GM19099 (cell line): ENCODE measurements at regions not wholly inside any gene's neighbourhood (a gene's known extent, or its start where the extent isn't known, plus 50 kb on each side); places are given as distances from the start of the nearest gene placed in this dataset.

Experiments used
- POLR2A ChIP-seq: IDR thresholded peaks from 3 replicates; pipeline ENCODE4 v1.6.1; 2011; ENCODE audit warnings: low read depth; ENCODE audit not compliant: insufficient read length; ENCODE audit errors: extremely low read depth

DNA sequence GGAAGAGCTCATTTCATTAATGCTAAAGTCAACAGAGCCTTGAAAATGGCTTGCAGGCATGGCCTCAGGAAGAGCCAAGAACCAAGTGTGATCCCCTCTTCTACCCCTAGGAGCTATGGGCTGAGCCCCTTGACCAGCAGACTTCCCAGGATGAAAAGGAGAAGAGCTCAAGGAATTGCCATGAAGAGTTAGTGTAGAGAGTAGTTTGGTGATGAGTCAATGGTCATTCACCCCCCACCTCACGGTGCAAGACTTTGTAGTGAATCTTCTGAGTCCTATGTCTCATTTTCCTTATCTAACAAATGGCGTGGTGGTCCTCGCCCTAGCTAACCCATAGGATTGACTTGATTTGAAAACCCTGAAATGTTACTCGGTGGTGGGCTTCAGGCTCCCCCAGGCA lies 422.4 kb upstream of the CADM1 start:
- TF ChIP-seq POLR2A = no peak

- no peak for TF ChIP-seq POLR2A
These were observed 421.9 kb upstream of the CADM1 start for GRCh38 chr11:115926138-115926537.

- TF ChIP-seq POLR2A = peak; percentile 9
These were observed 421.4 kb upstream of the CADM1 start for GRCh38 chr11:115925568-115926090.

GRCh38 chr11:115924744-115925567 lies 420.7 kb upstream of the CADM1 start:
- TF ChIP-seq POLR2A = peak; percentile 23

DNA sequence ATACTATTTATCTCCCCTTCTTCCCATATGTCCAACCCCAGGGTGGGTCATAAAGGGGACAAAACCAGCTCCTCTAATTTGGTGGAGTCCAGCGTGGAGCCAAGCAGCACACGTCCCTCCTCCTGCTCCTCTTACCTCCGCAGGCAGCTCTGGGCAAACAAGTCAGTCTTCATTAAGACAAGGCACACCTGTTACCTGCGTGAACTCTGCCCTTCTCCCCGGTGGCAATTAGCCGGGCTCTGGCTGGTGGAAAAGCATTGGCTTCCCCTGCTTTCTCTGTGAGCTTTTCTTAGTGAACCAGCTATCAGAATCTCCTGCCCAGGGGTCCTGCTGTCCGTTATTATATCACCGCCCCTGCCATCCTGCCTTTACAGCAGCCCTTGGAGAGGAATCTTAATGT lies 418.7 kb upstream of the CADM1 start:
- TF ChIP-seq POLR2A = no peak

DNA sequence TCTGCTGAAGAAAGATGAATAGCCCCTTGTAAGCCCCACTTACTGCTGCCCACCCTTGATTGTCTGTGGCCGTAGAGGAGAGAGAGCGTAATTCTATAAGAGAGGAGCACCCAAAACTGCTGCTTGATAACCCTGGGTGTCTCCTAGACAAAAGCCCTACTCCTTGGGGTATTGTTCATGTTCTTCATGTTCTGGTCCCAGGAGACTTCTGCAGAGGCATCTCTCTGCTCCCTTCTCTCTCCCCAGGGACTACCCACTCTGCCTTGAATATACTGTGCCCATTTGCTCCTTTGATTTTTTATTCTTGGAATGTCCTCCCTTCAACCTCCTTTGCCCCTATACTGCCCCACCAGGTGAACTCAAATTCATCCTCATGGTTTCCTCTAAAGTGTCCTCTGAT lies 417.8 kb upstream of the CADM1 start:
- TF ChIP-seq POLR2A = no peak

DNA sequence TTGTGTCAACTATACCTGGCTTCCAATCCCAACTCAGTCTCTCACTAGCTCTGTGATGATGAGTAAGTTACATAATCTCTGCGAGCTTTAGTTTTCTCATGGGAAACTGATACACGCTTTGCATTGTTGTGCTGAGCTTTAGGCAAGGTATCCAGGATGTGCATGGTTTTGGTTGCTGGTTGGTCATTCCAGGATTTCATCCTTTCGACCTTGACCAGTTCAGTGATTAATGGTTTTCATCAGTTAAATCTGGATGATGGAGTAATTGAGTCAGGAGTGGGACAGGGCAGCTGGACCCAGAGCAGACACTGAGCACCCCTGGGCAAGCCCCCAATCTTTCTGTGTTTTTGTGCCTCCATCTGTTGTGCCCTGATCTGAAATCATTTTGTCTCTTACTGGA lies 417.3 kb upstream of the CADM1 start:
- no peak for TF ChIP-seq POLR2A

DNA sequence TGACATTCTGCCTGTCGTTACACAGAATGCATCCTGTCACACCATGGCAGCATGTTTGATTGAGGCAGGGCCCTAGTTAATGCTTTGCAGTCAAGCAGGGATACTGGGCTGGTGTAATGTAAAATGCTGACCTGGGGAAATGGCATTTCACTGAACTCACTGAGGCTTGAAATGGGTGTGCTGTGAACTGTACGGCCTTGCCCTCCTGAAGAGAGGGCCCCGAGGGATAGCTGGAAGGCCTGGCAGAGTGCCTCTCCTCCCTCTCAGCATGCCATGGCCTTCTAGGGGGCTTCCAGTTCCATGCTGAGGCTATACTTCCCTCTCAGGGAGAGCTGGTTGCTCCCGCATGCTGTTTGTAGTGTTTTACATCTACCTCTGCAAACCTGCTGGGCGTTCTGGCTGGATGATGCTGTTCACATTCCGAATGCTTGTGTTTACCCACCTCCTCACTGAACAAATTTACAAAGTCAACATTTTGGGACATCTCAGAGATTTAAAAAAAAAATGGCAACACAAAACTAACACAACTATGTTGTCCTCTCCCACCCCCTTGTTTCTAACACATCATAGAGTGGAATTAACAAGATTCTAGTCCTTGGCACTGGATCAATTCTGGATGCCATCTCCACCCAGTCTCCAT lies 416.7 kb upstream of the CADM1 start:
- TF ChIP-seq POLR2A = no peak

DNA sequence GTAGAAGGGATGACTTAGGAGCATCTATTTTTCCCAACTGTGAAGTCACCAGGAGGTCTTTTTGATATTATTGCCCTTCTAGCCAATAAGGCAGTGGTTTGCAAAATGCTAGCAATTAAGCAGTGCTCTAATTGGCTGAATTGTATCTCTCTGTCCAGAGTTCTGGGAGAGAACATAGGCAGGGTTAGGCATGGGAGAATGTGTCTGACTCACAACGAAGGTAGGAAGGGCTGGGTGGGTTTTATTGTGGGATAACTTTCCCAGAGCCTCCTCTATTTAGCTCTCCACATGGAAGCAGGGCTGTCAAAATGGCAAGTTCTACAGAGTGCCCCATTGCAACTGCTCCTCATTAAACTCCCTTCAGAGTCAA lies 415.9 kb upstream of the CADM1 start:
- no peak for TF ChIP-seq POLR2A

DNA sequence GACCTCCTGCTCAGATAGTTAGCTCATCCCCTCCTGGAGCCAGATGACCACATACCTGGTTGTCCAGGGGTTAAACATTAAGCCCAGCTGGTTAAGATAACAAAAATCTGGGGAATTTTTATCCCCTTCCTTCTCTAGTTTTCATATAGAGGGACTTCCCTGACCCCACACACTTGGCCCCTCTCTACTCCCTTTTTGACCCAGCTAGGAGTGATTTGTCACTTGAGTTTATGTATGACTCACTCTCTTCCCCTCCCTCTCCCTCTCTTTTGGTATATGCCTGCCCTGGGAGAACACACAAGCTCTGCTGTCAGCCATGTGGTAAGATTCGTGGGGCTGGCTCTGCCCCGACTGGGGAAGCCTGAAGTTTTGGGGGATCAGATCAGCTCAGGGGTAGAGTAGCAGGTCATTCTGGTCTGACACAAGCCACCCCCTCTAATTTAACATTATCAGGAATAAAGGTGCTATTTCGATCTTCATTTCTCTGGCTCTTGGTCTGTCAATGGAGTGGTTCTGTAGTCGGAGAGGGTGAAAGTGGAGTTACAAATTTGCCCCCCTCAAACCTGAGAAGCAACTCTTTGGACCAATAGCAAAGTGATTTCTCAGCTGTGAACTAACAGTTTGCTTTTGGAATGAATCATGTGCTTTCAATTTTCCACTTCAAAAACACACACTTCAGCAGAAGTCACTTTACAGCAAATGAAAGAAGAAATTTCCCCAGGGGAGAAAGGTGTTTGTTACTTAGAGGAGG lies 415.3 kb upstream of the CADM1 start:
- no peak for TF ChIP-seq POLR2A

- TF ChIP-seq POLR2A = no peak
These were observed 414.4 kb upstream of the CADM1 start for GRCh38 chr11:115918576-115918975.

GRCh38 chr11:115916608-115917007 lies 412.4 kb upstream of the CADM1 start:
- TF ChIP-seq POLR2A = no peak

GRCh38 chr11:115912484-115912945 lies 408.3 kb upstream of the CADM1 start:
- no peak for TF ChIP-seq POLR2A

DNA sequence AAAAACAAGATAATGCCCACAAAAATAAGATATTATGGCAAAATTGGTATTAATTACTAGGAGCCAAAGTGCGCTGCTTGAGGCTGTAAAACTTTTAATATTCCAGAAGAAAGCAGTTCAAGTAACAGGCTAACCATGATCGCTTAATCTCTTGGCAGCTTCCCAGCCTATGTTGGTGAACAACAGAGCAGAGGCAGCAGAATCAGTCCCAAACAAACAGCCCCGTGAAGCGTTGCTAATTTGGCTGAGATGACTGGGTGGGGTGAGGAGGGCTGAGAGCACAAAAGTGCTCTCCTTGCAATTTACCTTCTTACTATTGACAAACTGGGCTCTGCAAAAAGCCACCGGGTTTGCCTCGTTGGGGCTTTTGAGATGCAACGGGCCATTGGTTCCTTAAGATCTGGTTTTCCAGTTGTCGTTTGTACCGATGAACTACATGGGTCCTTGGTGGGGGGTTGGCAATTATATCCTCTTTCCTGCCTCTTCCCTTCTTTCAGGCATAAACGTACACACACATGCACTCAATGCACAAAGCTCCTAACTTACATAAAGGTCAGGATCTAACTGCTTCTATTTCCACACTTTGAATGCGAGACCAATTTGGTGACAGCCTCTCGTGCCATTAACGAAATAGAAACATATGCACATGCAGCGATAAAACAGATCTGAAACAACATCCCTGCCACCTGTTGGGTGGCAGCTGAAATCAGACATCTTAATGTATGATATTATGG lies 407.6 kb upstream of the CADM1 start:
- no peak for TF ChIP-seq POLR2A

DNA sequence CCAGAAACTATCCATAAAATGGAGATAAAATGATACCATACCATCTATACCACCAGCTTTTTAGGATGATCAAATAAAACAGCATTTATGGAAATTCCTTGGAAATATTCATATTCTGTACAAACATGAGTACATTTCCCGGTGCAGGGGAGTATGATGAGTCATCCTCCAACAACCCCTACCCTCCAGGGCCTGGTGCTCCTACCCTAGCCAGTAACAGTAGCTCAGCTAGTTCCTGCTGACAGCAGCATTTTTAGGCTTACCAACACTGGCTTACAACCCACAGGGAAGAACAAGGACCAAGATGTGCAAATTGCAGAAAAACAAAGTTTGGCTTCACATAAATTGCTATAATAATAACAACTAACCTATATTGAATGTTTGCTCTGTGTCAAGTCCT lies 406.2 kb upstream of the CADM1 start:
- no peak for TF ChIP-seq POLR2A

- TF ChIP-seq POLR2A = no peak
These were observed 402.0 kb upstream of the CADM1 start for GRCh38 chr11:115906171-115906570.
